GM21737 (cell line): ENCODE measurements at regions not wholly inside any gene's neighbourhood (a gene's known extent, or its start where the extent isn't known, plus 50 kb on each side); places are given as distances from the start of the nearest gene placed in this dataset.

Experiments
- ATAC-seq: cut with Tn5 transposase; IDR thresholded peaks from one replicate; pipeline ENCODE4 v1.9.1; 2021; ENCODE audit warnings: mild to moderate bottlenecking, moderate library complexity; ENCODE audit not compliant: unreplicated experiment

DNA sequence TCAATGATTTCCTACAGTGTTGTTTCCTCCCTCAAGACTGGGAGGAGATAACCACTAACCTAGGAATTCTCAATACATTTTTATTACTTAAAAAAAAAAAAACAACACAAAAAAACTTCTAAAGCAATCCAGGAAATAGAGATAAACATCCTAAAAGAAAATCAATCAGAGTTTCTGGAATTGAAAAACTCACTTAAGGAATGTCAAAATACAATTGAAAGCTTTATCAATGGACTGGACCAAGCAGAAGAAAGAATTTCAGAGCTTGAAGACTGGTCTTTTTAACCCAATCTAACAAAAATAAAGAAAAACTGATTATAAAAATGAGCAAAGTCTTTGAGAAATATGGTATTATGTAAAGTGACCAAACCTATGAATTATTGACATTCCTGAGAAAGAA, 394.1 kb downstream of the XPNPEP1 start:
- ATAC-seq: no peak

DNA sequence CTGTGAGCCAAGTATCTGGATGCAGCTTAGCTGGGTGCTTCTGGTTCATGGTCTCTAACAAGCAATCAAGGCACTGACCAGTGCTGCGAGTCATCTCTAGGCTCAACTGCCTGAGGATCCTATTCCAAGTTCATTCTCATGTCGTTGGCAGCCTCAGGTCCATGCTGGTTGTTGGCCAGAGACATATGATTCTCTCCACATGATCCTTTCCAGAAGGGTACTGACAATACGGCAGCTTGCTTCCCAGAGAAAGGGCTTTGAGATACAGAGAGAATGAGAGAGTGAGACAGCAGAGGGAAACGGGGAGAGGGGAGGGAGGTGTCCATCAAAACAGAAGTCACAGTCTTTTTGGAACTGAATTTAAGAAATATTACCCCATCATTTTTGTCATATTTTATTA, 405.6 kb downstream of the XPNPEP1 start:
- no peak for ATAC-seq

DNA sequence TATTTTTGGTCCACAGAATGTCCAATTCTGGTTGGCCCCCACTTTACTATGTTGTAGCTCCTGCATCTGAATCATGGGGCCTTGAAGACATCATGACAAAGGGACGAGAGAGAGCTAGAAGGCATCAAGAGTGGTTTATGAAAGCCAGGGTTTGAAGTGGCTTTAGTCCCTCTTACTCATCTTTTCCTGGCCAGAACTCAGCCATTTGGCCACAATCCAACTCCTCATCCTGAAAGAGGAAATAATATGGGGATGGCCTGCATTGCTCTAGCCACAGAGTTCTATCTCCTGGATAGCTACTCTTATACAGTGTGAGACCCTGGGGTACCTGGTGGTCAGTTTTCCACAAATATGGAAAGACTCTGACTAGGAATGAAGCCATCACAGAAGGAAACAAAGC, 418.9 kb downstream of the XPNPEP1 start:
- ATAC-seq: no peak

GRCh38 chr10:109487691-109488090, 435.6 kb downstream of the XPNPEP1 start:
- ATAC-seq: no peak

DNA sequence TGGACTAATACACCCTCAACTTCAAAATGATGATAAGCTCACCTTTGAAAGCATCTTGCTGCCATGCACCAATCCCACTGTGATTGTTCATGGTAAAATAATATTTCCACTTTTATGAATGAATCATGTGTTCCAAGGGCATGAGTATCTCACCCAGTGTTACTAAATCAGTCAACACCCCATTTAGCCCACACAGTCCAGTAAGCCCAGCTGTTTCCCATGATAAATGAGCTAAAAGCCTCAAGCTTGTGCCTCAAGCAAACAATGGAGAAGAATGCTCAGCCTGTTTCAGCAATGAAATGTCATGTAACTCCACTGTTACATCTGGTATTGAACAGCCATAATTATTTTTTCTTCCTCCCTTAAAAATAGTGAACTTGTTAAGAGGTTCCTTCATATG, 442.5 kb downstream of the XPNPEP1 start:
- ATAC-seq: no peak

GRCh38 chr10:109475711-109476421, 447.4 kb downstream of the XPNPEP1 start:
- ATAC-seq: no peak

- no peak for ATAC-seq
Measured at GRCh38 chr10:109474812-109475211, 448.5 kb downstream of the XPNPEP1 start.

- ATAC-seq: no peak
Measured at GRCh38 chr10:109474261-109474660, 449.1 kb downstream of the XPNPEP1 start.

DNA sequence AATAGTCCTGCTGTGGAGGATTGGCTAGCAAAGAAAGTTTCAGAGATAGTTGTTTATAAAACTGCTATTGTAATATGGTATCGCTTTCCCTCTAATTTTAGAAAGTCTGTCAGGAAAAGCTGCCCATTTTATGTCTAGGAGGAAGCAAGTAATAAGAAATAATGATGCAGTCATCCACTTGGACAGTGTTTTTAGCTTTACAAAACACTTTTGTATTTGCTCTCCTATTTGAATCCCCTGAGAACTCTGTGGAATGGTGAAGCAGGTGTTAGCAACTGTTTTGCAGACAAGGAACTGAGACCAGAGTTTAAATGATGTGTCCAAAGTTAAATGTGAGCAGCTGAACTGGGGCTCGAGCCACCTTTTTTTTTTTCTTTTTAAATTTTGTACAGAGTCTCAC, 455.8 kb downstream of the XPNPEP1 start:
- no peak for ATAC-seq

GRCh38 chr10:109464949-109465348, 458.4 kb downstream of the XPNPEP1 start:
- ATAC-seq: no peak

DNA sequence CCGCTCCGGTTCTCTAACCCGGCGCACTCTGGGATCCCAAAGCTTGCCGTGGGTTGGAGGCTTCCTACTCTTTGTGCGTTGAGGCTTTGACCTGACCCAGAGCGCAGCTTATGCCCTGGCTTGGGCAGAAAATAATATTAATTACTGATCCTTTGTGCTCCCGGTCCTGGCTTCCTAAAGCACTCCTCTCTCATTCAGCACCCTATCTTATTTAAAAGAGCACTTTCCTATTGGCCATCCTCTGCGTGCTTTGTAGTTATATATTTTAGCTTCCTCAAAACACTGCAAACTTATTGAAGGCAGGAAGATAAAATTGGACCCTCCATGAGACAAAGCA, 466.0 kb downstream of the XPNPEP1 start:
- no peak for ATAC-seq

DNA sequence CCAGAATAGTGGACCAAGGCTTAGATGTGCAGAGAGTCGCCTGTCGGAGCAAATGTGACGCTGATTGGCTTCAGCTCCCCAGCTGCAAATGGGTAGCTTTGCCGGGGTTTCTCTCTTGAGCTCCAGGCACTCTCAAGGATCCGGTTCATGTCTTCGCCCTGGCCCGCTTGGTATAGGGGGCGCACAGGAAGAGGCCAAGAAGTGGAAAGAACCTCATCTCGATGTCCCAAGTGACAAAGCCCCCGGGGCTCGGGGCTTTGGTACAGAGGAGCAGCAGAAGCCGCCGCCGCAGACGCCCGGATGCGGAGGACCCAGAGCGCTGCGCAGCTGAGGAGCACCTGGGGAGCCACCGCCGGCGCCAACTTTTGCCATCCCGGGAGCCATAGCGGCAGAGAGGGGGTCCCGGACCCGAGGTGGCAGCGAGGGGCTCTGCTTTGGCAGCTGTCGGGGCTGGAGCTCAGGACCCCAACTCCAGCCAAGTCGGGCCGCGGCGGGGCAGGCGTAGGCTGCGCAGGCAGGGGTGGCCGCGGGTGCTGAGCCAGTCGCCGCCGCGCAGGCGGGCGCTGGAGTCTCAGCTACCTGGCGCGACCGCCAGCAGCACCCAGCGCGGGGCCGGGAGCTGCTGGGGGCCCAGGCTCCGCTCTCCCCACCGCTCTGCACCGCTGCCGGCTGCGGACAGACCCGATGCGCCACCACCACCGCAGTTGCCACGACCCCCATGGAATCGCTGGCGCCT, 466.6 kb downstream of the XPNPEP1 start:
- ATAC-seq: no peak

GRCh38 chr10:109454691-109455090, 468.6 kb downstream of the XPNPEP1 start:
- no peak for ATAC-seq

DNA sequence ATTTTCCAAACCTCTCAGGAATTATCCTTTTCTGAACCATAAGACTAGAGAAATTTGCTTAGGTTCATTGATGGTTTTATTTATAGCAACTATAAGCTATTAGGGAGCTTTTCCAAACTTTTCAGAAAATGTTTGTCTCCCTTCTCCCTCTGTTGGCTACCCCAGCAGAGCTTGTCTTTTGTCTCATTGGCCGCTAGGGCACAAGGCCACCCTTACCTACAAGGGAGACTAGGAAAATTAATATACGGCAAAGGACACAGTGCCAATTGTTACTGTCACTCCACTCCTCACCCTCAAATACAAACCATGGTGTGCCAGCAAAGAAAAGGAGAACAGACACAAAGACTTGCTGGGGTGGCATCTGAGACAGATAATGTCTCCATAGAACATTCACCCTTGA, 471.4 kb downstream of the XPNPEP1 start:
- no peak for ATAC-seq

DNA sequence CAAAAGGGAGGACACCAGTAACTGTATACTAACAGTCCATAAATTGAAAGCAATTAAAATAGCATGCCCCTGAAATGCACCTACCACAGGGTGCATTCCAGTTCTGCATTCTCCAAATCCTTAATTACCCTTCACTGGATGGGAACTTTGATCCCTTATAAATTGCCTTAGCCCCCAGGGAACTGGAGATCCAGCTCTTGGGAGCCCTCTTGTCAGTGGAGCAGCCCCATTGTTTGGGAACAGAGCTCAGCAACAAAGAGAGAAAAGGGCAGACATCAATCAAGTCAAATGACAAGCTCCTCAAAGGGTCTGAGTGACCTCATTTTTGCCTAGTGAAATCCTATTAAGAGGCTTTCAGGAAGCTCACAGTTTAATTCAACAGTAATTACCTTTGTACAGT, 472.6 kb downstream of the XPNPEP1 start:
- no peak for ATAC-seq

GRCh38 chr10:109433434-109433833, 489.9 kb downstream of the XPNPEP1 start:
- ATAC-seq: no peak

- no peak for ATAC-seq
Measured at GRCh38 chr10:109432281-109432680, 491.0 kb downstream of the XPNPEP1 start.

GRCh38 chr10:109430799-109431198, 492.5 kb downstream of the XPNPEP1 start:
- ATAC-seq: no peak

GRCh38 chr10:109430043-109430760, 493.1 kb downstream of the XPNPEP1 start:
- no peak for ATAC-seq

DNA sequence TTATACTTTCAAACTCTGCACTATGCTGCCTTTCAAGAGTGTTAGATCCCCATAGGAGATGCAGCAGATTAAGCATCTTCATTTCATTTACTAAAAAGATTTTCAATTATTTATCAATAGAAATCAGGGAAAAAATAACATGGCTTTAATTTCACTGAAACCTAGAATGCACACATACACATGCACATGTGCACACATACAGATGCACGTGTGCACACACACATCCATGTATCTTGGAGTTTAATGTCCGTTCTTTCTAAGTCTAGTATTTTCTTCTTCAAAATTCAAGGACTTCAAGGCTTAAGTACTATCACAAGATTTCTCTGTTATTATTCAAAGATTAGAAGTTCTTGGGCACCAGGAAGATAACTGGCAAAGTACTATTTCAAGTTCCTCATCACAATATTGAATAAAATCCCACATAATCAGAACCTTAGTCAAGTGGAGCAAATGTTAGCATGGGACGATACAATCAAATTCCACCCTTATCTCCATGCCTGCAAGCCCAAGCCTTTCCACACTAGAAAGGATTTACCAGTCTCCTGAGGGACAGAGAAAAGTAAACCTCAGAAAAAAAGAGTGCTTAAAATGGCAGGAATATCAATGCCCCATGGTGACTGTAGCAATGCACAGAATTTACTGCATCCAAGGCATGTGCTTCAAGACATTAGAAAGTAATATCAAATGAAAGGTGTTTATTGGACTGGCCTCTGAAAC, 494.4 kb downstream of the XPNPEP1 start:
- no peak for ATAC-seq

DNA sequence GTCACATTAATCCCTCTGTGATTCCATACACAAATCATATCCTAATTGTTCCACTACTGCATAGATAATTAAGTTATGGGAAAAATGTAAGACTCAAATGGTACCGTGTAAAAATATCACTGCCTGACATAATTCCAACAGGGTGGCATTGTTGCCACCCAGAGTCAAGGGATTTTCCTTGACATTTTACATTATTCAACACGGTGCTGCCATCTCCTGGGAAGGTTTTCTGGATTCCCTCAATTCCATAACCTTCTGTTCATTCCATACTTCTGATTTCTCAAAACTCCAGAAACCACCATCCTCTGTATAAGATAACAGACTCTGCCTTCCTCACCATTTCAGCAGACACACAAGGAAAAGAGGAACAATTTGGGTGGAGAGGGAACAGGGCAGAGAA, 495.9 kb downstream of the XPNPEP1 start:
- no peak for ATAC-seq
